ENCODE measurements at regions not wholly inside any gene's neighbourhood (a gene's known extent, or its start where the extent isn't known, plus 50 kb on each side); places are given as distances from the start of the nearest gene placed in this dataset.
"Not testable (repeated sequence)": the region's sequence is repeated elsewhere in the genome, so short reads cannot be mapped to it uniquely, and the experiment has no call there.

- H3K27ac ChIP-seq: no peak overlapping the region
- DNase-seq (ENCODE audit: low read depth, low spot score): no peak
Measured at GRCh38 chrY:7744691-7745580, 833.4 kb upstream of the AMELY start.

DNA sequence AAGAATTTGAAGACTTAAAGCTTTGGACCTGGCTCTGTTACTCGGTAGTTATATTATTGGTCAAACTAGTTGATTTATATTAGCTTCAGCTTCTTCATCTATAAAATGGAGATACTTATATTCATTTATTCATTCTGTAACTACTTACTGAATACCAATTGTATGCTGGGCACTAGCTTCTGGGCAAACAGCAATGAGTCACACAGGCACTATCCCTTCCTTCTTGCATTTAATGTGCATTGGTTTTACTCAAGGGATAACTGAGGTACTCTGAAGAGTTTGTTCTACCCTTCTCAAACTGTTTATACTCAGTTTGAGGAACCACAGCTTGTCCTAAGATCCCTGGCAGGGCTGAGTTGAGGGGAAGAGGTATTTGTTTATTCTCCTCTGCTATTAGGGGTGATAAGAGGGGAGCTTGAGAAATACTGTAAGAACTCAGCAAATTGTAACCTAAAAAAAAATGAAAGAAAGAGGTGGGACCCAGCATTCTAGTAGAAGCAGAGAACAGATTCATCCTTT lies 825.4 kb upstream of the AMELY start:
- H3K27ac ChIP-seq: no peak overlapping the region
- no peak for DNase-seq (ENCODE audit: low read depth, low spot score)

DNA sequence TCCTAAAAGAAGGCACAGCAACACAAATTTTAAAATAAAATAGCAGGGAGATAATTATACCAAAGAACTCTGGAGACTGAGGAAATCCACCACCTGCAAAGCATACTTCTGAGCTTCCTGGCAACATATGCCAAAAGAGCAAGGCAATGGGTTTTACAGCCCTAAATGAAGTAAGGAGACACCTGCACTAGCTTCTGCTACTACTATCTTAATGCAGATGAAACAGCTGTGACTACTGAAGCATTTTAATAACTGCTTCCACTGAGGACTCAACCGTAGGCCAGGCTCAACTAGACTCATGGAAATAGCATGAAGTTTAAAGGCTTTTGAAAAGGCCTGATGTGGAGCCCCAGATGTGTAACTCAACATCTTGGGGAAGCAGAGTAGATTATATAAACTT lies 820.1 kb upstream of the AMELY start:
- no peak for DNase-seq (ENCODE audit: low read depth, low spot score)
- no peak overlapping the region for H3K27ac ChIP-seq

- H3K27ac ChIP-seq: no peak overlapping the region
- no peak for DNase-seq (ENCODE audit: low read depth, low spot score)
Measured at GRCh38 chrY:7730664-7731063, 819.1 kb upstream of the AMELY start.

DNA sequence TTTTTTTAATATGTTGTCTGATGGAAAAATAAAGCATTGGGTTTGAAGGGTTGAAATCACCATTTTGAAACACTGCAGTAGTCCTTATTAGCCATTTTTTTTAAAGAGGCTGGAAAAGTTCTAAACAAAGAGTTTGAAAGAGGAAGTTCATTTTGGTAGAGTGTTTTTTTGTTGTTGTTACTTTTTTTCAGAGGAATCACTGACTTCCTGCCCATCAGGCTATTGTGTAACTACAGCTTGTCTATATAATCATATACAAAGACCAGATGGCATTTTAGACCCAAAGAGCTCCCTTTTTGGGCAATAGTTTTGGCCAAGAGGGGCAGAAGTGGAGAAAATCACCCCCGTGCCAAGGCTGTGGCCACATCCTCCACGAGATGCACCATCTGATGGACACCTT lies 818.5 kb upstream of the AMELY start:
- DNase-seq (ENCODE audit: low read depth, low spot score): no peak
- peak overlapping the region; percentile 46 for H3K27ac ChIP-seq

GRCh38 chrY:7729318-7730011 lies 817.9 kb upstream of the AMELY start:
- H3K27ac ChIP-seq: peak overlapping the region; percentile 46
- DNase-seq (ENCODE audit: low read depth, low spot score): no peak

GRCh38 chrY:7728935-7729317 lies 817.4 kb upstream of the AMELY start:
- DNase-seq (ENCODE audit: low read depth, low spot score): no peak
- H3K27ac ChIP-seq: peak overlapping the region; percentile 46

DNA sequence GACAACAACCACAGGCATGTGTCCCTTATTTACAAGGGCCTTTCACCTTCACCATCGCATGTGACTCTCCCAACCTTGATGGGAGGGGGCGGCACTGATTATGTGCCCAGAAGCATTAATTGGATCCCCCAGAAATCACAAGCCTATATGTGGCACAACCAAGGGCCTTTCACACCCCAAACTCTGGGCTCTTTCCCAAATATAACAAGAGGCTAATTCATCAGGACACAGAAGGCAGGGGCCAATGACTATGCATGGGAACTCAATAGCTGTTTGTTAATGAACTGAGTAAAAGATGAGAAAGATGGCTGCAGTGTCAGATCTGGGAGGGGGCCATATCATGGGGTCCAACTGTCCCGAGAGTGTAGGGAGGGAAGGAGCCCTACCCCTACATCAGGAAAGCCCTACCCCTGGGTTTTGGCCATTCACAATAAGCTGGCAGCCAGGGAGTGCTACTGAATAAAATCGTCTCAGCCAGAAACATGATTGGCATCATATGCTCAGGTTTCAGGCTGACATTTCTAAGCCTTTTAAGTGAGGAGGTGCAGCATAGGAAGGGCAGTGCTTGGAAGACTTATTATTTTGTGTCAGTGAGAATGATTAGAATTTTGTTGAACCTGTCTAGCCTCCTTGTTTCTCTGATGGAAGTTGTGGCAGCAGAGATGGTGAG lies 814.4 kb upstream of the AMELY start:
- DNase-seq (ENCODE audit: low read depth, low spot score): no peak
- no peak overlapping the region for H3K27ac ChIP-seq

- H3K27ac ChIP-seq: no peak overlapping the region
- no peak for DNase-seq (ENCODE audit: low read depth, low spot score)
Measured at GRCh38 chrY:7723991-7724632, 812.6 kb upstream of the AMELY start.

DNA sequence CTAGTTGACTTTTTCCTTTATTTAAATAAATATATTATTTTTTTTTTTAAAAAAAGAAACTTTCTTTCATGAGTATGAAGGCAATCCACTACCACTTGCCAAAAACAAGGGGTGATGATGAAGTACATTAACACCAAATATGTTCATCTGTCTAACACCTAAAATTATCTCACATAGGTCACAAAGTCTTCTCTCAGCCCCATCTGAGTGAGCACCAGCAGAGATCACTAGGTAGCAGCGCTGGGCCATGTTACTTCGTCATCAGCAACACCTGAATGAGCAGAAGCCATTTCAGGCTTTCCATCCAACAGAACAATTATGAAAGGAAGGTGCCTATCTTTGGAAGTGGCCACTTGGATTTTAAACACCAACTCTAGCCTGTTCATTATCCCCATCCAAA lies 811.6 kb upstream of the AMELY start:
- DNase-seq (ENCODE audit: low read depth, low spot score): no peak
- H3K27ac ChIP-seq: no peak overlapping the region

DNA sequence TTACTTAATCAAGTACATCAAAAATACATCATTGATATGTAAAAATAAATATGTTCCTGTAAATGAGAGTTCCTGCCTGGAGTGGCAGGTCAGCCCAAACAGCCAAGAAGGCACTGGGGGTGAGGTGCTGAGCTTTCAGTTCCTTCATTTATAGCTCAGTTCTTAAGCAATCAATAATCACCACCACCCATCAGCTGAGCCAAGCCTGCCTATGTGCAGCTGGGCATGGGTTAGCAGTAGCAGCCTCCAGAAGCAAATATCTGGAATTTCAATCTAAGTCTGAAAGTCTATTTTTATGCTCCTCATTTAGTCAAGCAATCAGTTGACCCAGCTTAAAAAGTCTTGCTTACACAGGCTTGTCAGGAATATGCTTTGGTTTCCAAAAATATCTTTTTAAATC lies 811.0 kb upstream of the AMELY start:
- DNase-seq (ENCODE audit: low read depth, low spot score): no peak
- H3K27ac ChIP-seq: no peak overlapping the region

DNA sequence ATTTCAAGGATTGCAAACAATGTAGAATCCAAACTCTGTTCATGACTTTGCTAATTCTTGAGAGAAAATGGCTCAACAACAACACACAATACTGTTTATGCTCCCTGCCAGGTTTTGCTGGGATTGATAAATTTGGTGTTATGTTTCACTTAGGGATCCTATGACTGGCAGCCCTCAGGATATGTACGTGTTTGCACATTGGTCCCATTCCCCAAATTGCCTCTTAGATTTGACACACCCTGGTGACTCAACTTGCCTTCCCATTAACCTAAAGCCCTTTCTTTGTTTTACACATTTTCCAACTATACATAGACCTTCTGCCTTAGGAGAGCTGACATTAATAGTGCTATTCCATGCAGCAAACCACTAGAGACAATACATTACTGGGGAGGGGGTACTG lies 809.4 kb upstream of the AMELY start:
- no peak overlapping the region for H3K27ac ChIP-seq
- no peak for DNase-seq (ENCODE audit: low read depth, low spot score)

DNA sequence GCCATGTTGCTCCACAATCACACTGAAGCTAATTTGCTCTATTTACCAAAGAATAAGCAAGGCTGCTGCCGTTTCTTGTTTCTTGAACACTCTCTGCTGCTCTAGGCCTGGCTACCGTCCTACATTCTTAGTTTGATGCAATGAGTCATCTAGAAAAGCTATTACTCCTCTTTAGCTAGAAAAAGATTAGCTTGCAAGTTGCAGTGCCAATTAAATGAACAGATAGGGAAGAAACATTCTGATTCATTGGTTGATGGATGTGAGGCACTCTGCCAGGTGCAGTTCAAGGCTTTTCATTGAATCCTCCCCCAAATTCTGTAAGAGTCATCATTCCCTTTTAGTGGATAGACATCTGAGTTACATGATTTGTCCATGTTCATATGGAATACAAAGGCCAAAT lies 807.7 kb upstream of the AMELY start:
- H3K27ac ChIP-seq: peak overlapping the region; percentile 61

DNA sequence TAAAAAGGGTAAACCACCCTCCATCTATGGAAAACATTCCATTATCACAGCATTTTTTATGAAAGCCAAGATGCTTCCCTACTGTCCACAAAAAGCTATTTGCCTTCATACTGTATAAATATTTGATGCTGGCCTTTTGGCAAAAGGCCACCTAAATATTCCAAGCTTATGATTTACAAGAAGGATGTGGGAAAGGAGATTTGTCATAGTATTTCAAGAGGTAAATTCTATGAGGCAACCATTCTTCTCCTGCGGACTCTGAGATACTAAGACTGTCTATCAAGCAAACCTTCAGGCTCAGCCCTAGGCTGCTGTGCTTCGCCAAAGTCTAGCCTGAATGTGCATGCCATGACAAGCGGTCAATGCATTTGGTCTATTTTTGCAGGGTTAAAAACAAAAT lies 807.1 kb upstream of the AMELY start:
- peak overlapping the region; percentile 61 for H3K27ac ChIP-seq
- no peak for DNase-seq (ENCODE audit: low read depth, low spot score)

More for the DNA sequence above, 807.7 kb upstream of the AMELY start:
- no peak for DNase-seq (ENCODE audit: low read depth, low spot score)

GRCh38 chrY:7718126-7718525 lies 806.6 kb upstream of the AMELY start:
- no peak for DNase-seq (ENCODE audit: low read depth, low spot score)
- H3K27ac ChIP-seq: peak overlapping the region; percentile 61

GRCh38 chrY:7714426-7714825 lies 802.9 kb upstream of the AMELY start:
- DNase-seq (ENCODE audit: low read depth, low spot score): no peak
- peak overlapping the region; percentile 65 for H3K27ac ChIP-seq

- H3K27ac ChIP-seq: peak overlapping the region; percentile 65
- DNase-seq (ENCODE audit: low read depth, low spot score): not testable (repeated sequence)
Measured at GRCh38 chrY:7713738-7714137, 802.2 kb upstream of the AMELY start.

GRCh38 chrY:7712289-7712688 lies 800.7 kb upstream of the AMELY start:
- H3K27ac ChIP-seq: peak overlapping the region; percentile 65
- no peak for DNase-seq (ENCODE audit: low read depth, low spot score)

DNA sequence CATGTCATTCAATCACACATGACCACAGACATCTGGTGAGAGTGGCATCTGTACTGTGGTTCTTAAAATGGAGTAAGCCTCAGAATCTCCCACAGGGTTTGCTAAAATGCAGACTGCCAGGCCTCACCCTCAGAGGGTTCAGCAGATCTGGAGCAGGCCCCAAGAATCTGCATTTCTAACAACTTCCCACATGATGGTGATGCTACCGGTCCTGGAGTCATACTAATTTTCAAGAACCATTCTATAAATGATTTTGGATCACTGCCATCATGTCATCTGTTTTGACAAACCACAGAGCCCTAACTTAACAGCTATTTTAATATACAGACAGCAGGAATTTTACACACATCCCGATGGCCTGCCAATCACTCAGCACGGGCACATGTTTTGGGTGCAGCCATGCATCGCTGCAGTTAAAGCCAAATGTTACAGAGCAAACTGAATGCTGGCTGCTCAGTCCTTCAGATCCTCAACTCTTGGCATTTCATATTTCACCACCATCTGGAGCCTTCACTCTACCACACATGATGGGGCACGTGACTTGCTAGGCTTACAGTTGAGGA lies 792.1 kb upstream of the AMELY start:
- no peak for DNase-seq (ENCODE audit: low read depth, low spot score)
- H3K27ac ChIP-seq: no peak overlapping the region

GRCh38 chrY:7702481-7702880 lies 790.9 kb upstream of the AMELY start:
- no peak for DNase-seq (ENCODE audit: low read depth, low spot score)
- H3K27ac ChIP-seq: no peak overlapping the region
